ENCODE measurements at regions not wholly inside any gene's neighbourhood (a gene's known extent, or its start where the extent isn't known, plus 50 kb on each side); places are given as distances from the start of the nearest gene placed in this dataset.
A peak's percentile ranks its signal among the peaks of the same experiment; 100 is the strongest.

GRCh38 chr11:43261775-43262174, 50.0 kb upstream of the API5 start:
- Histone ChIP-seq H3K27ac (ENCODE audit: low read length) (peak overlapping the region; percentile 17; the same call in 1 of the 2 replicates), H3K9me3 (replicated peaks; ENCODE audit: insufficient read depth, low read length) (no peaks in the 10 kb centered on the region), H3K27me3 (replicated peaks; ENCODE audit: insufficient read depth, low read length) (no peaks in the 10 kb centered on the region), H3K4me2 (ENCODE audit: low read depth, low read length) (0 out of 2 replicates have a peak overlapping the region, but pooled peaks have one; percentile 7), H3K4me1 (ENCODE audit: low read length) (0 out of 2 replicates have a peak, but pooled peaks cover 7% of the 10 kb centered on the region), H3K9me2 (replicated peaks; ENCODE audit: insufficient read depth, low read length) (no peaks in the 10 kb centered on the region), H3K9ac (ENCODE audit: low read length) (no peak overlapping the region), H4K20me1 (ENCODE audit: insufficient read depth, low read length) (no peaks in the 10 kb centered on the region), H2AFZ (ENCODE audit: low read length) (no peak overlapping the region), H3K79me2 (ENCODE audit: low read length) (no peaks in the 10 kb centered on the region), H3K36me3 (replicated peaks; ENCODE audit: insufficient read depth, low read length) (no peaks in the 10 kb centered on the region), H3K4me3 (ENCODE audit: low read length) (no peak overlapping the region), H3F3A (ENCODE audit: insufficient read depth, low read length) (no peaks in the 10 kb centered on the region)
- peak; percentile 55 for DNase-seq
- no peak for TF ChIP-seq EZH2 (optimal IDR thresholded peaks at IDR 0.05; ENCODE audit: low read depth, low read length)
- TF ChIP-seq EZH2phosphoT487 (IDR thresholded peaks at IDR 0.05; ENCODE audit: low read length) = no peak

All from MM.1S (cell line).